ENCODE measurements at regions not wholly inside any gene's neighbourhood (a gene's known extent, or its start where the extent isn't known, plus 50 kb on each side); places are given as distances from the start of the nearest gene placed in this dataset.

GRCh38 chr6:971981-972640 lies 279.2 kb upstream of the EXOC2 start:
- H3K27me3 ChIP-seq (ENCODE audit: control insufficient read depth, insufficient read depth, low read length): no peaks in the 10 kb centered on the region
- H3K9ac ChIP-seq (ENCODE audit: insufficient read depth, low read length): no peak overlapping the region
- H3K27ac ChIP-seq (ENCODE audit: insufficient read depth, low read length): no peak overlapping the region
- no peak for DNase-seq (ENCODE audit: low read depth in 2 of 2)
- no peaks in the 10 kb centered on the region for H4K20me1 ChIP-seq (ENCODE audit: control insufficient read depth, extremely low read depth, insufficient read depth, low read length)
- no peak for TF ChIP-seq EZH2 (IDR thresholded peaks at IDR 0.05; ENCODE audit: low read length, missing control alignments)
- TF ChIP-seq, protein P1, sequence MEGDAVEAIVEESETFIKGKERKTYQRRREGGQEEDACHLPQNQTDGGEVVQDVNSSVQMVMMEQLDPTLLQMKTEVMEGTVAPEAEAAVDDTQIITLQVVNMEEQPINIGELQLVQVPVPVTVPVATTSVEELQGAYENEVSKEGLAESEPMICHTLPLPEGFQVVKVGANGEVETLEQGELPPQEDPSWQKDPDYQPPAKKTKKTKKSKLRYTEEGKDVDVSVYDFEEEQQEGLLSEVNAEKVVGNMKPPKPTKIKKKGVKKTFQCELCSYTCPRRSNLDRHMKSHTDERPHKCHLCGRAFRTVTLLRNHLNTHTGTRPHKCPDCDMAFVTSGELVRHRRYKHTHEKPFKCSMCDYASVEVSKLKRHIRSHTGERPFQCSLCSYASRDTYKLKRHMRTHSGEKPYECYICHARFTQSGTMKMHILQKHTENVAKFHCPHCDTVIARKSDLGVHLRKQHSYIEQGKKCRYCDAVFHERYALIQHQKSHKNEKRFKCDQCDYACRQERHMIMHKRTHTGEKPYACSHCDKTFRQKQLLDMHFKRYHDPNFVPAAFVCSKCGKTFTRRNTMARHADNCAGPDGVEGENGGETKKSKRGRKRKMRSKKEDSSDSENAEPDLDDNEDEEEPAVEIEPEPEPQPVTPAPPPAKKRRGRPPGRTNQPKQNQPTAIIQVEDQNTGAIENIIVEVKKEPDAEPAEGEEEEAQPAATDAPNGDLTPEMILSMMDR (conservative IDR thresholded peaks at IDR 0.05 in 1 of 2, IDR thresholded peaks at IDR 0.05 in 1 of 2; ENCODE audit: low read depth in 1 of 2, low read length in 2 of 2): no peak
- no peaks in the 10 kb centered on the region for H3K9me3 ChIP-seq (ENCODE audit: control insufficient read depth, insufficient read depth, low read depth, low read length)
- no peaks in the 10 kb centered on the region for H3K4me1 ChIP-seq (ENCODE audit: control insufficient read depth, extremely low read depth, insufficient read depth, low read length)
- no peaks in the 10 kb centered on the region for H3K79me2 ChIP-seq (ENCODE audit: control insufficient read depth, insufficient read depth, low read length)
- no peak overlapping the region for H3K4me2 ChIP-seq (ENCODE audit: extremely low read depth, insufficient read depth, low read length)
- no peak overlapping the region for H2AFZ ChIP-seq (ENCODE audit: low read length)
- no peak overlapping the region for H3K4me3 ChIP-seq (replicated peaks in 1 of 4; ENCODE audit: control extremely low read depth in 1 of 4, insufficient read depth in 1 of 4, low read depth in 3 of 4, low read length in 4 of 4)
- H3K36me3 ChIP-seq (ENCODE audit: control insufficient read depth, insufficient read depth, low read length): no peaks in the 10 kb centered on the region

DNA sequence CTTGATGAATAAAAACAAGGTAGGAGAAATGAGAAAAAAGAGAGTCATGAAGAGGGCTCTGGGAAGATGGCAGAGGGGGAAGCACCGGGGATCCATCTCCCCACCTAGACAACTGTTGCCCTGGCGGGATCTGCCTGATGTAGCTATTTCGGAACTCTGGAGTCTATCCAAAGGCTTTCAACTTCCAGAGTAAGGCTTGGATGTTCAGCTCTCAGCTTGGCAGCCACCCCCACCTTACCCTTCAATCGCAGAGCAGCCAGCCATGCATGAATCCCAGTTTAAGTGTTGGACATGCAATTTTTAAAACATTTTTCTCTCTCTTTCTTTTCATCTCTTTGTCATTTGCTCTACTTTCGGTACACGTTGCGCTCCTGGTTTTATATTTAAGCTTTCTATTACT lies 275.9 kb upstream of the EXOC2 start:
- Histone ChIP-seq H3K4me1 (ENCODE audit: control insufficient read depth, extremely low read depth, insufficient read depth, low read length) (no peaks in the 10 kb centered on the region), H2AFZ (ENCODE audit: low read length) (no peak overlapping the region), H3K9me3 (ENCODE audit: control insufficient read depth, insufficient read depth, low read depth, low read length) (no peaks in the 10 kb centered on the region), H3K79me2 (ENCODE audit: control insufficient read depth, insufficient read depth, low read length) (no peaks in the 10 kb centered on the region), H4K20me1 (ENCODE audit: control insufficient read depth, extremely low read depth, insufficient read depth, low read length) (no peaks in the 10 kb centered on the region), H3K9ac (ENCODE audit: insufficient read depth, low read length) (no peak overlapping the region), H3K4me3 (replicated peaks in 1 of 4; ENCODE audit: control extremely low read depth in 1 of 4, insufficient read depth in 1 of 4, low read depth in 3 of 4, low read length in 4 of 4) (no peak overlapping the region), H3K27ac (ENCODE audit: insufficient read depth, low read length) (no peak overlapping the region), H3K4me2 (ENCODE audit: extremely low read depth, insufficient read depth, low read length) (no peak overlapping the region), H3K36me3 (ENCODE audit: control insufficient read depth, insufficient read depth, low read length) (no peaks in the 10 kb centered on the region), H3K27me3 (ENCODE audit: control insufficient read depth, insufficient read depth, low read length) (no peaks in the 10 kb centered on the region)
- DNase-seq (ENCODE audit: low read depth in 2 of 2): no peak
- TF ChIP-seq EZH2 (IDR thresholded peaks at IDR 0.05; ENCODE audit: low read length, missing control alignments): no peak
- TF ChIP-seq, protein P1 (conservative IDR thresholded peaks at IDR 0.05 in 1 of 2, IDR thresholded peaks at IDR 0.05 in 1 of 2; ENCODE audit: low read depth in 1 of 2, low read length in 2 of 2): no peak

DNA sequence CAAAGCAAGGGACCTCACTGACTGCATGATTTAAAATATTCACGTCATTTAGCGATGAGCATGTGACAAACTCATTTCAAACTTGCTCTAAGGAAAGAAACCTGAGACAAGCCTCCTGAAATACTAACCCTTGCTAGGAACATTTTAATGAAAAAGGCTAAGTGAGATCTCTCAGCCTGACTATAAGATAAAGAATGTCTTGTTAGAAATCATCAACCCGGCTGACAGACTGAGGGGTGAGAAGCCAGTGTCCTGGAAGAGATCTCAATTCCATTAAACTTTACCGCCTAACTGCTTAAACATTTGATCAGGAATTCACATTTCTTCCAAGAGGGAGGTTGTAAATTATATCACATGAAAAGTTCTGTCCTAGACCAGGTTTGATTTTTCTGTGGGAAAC lies 274.8 kb upstream of the EXOC2 start:
- Histone ChIP-seq H2AFZ (ENCODE audit: low read length) (no peak overlapping the region), H3K4me3 (replicated peaks in 1 of 4; ENCODE audit: control extremely low read depth in 1 of 4, insufficient read depth in 1 of 4, low read depth in 3 of 4, low read length in 4 of 4) (no peak overlapping the region), H4K20me1 (ENCODE audit: control insufficient read depth, extremely low read depth, insufficient read depth, low read length) (no peaks in the 10 kb centered on the region), H3K4me2 (ENCODE audit: extremely low read depth, insufficient read depth, low read length) (no peak overlapping the region), H3K79me2 (ENCODE audit: control insufficient read depth, insufficient read depth, low read length) (no peaks in the 10 kb centered on the region), H3K9ac (ENCODE audit: insufficient read depth, low read length) (no peak overlapping the region), H3K27ac (ENCODE audit: insufficient read depth, low read length) (no peak overlapping the region), H3K36me3 (ENCODE audit: control insufficient read depth, insufficient read depth, low read length) (no peaks in the 10 kb centered on the region), H3K9me3 (ENCODE audit: control insufficient read depth, insufficient read depth, low read depth, low read length) (no peaks in the 10 kb centered on the region), H3K4me1 (ENCODE audit: control insufficient read depth, extremely low read depth, insufficient read depth, low read length) (no peaks in the 10 kb centered on the region), H3K27me3 (ENCODE audit: control insufficient read depth, insufficient read depth, low read length) (no peaks in the 10 kb centered on the region)
- TF ChIP-seq, protein P1 (conservative IDR thresholded peaks at IDR 0.05 in 1 of 2, IDR thresholded peaks at IDR 0.05 in 1 of 2; ENCODE audit: low read depth in 1 of 2, low read length in 2 of 2): no peak
- no peak for TF ChIP-seq EZH2 (IDR thresholded peaks at IDR 0.05; ENCODE audit: low read length, missing control alignments)
- DNase-seq (ENCODE audit: low read depth in 2 of 2): no peak
